Suprapubic skin (tissue), 4 donors: ENCODE measurements at regions not wholly inside any gene's neighbourhood (a gene's known extent, or its start where the extent isn't known, plus 50 kb on each side); places are given as distances from the start of the nearest gene placed in this dataset.

ENCODE experiments used
- DNase-seq, 2 donors: peaks; one replicate each; pipeline ENCODE4 v3.0.0-alpha.2; 2019; ENCODE audit warnings: low spot score in 2 of 2
- H3K27ac ChIP-seq: fragments of 200-600 bp; sonication (generic); one replicate; pipeline ENCODE4 v1.5.1; 2019
- H3K27me3 ChIP-seq: fragments of 200-600 bp; sonication (generic); one replicate; pipeline ENCODE4 v1.5.1; 2019
- H3K36me3 ChIP-seq: fragments of 200-600 bp; sonication (generic); one replicate; pipeline ENCODE4 v1.5.1; 2019
- H3K4me1 ChIP-seq: fragments of 200-600 bp; sonication (generic); one replicate; pipeline ENCODE4 v1.5.1; 2019
- H3K4me3 ChIP-seq: fragments of 200-600 bp; sonication (generic); one replicate; pipeline ENCODE4 v1.5.1; 2019; ENCODE audit warnings: mild to moderate bottlenecking
- H3K9me3 ChIP-seq: fragments of 200-600 bp; sonication (generic); one replicate; pipeline ENCODE4 v1.5.1; 2019
- CTCF ChIP-seq, 2 donors: fragments of 200-600 bp in 1 of 2; fragments of 450-650 bp in 1 of 2; sonication (generic) in 1 of 2; IDR thresholded peaks; one replicate each; pipeline ENCODE4 v1.5.1; 2016 to 2019; ENCODE audit warnings: antibody characterized with exemption in 2 of 2, mild to moderate bottlenecking in 1 of 2, moderate library complexity in 1 of 2
- EP300 ChIP-seq: sonication (generic); formaldehyde crosslinking; IDR thresholded peaks from one replicate; pipeline ENCODE4 v1.6.1; 2017; ENCODE audit warnings: antibody characterized with exemption
- POLR2A ChIP-seq, 2 donors: fragments of 450-650 bp; IDR thresholded peaks; one replicate each; pipeline ENCODE4 v1.6.1; 2017; ENCODE audit warnings: antibody characterized with exemption in 2 of 2, mild to moderate bottlenecking in 2 of 2, moderate library complexity in 2 of 2
- POLR2AphosphoS5 ChIP-seq, 3 donors: sonication (generic); formaldehyde crosslinking; IDR thresholded peaks; one replicate each; pipeline ENCODE4 v1.6.1; 2017; ENCODE audit warnings: antibody characterized with exemption in 3 of 3
- whole genome bisulfite sequencing: methylation state at CpG from one replicate; pipeline ENCODE4 v1.1.5; 2018; 5-methylcytosine and 5-hydroxymethylcytosine counted together

DNA sequence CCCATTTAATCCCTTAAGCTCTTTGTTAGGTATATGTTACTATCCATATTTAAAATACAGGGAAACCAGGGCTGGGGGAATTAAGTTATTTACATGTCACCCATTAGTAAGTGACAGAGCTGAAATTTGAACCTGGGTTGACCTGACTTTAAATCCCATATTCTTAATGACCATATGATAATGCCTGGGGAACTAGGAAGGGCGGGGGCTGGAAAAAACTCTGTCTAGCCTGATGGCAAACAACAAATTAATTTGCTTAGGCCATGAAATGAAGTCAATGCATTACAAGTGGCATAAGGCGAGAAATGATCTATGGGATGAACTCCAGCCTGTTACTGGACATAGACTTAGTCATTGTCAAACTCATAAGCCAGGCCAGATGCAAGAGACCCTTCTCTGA is 325.7 kb upstream of the WWC1 start:
- H3K27me3 ChIP-seq, result no peaks in the 10 kb centered on the region
- H3K4me3 ChIP-seq, result no peak overlapping the region
- no peak for DNase-seq
- H3K36me3 ChIP-seq, result no peaks in the 10 kb centered on the region
- H3K9me3 ChIP-seq, result no peaks in the 10 kb centered on the region
- H3K4me1 ChIP-seq, result no peaks in the 10 kb centered on the region
- 100% methylated on average over 2 of the region's 2 CpGs for WGBS
- no peak overlapping the region for H3K27ac ChIP-seq
- TF ChIP-seq POLR2A (IDR thresholded peaks at IDR 0.05), result no peak
- TF ChIP-seq CTCF (IDR thresholded peaks at IDR 0.05), result no peak
- TF ChIP-seq EP300, result no peak
- TF ChIP-seq POLR2AphosphoS5 (IDR thresholded peaks at IDR 0.05), result no peak

DNA sequence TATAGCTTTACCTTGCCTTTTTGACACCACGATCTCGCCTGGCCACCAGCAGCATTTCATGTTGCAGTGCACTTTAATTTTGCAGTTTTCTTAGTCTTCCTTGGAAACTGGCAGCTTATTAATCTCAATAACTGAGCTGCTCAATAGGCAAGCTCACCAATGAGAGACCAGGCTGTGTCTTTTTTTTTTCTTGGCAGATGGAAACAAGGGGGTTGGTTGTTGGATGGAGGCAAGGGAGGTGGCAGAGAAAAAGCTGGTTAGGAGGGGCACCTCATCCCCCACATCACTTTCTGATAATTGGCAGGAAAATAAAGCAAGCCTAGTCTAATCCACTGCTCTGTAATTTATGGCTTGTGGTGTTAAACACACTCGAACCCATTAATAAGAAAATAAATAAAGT is 324.5 kb upstream of the WWC1 start:
- Histone ChIP-seq H3K36me3 (no peaks in the 10 kb centered on the region), H3K4me1 (no peaks in the 10 kb centered on the region), H3K27me3 (no peaks in the 10 kb centered on the region), H3K27ac (no peak overlapping the region), H3K9me3 (no peaks in the 10 kb centered on the region), H3K4me3 (no peak overlapping the region)
- 61% methylated on average over 3 of the region's 3 CpGs for WGBS
- TF ChIP-seq POLR2A (IDR thresholded peaks at IDR 0.05) (no peak), POLR2AphosphoS5 (IDR thresholded peaks at IDR 0.05) (no peak), EP300 (no peak), CTCF (IDR thresholded peaks at IDR 0.05) (no peak)
- DNase-seq, result no peak

GRCh38 chr5:167967494-167968177 is 323.8 kb upstream of the WWC1 start:
- H3K9me3 ChIP-seq, result no peaks in the 10 kb centered on the region
- no peak overlapping the region for H3K27ac ChIP-seq
- no peaks in the 10 kb centered on the region for H3K27me3 ChIP-seq
- H3K4me1 ChIP-seq, result no peaks in the 10 kb centered on the region
- no peak for DNase-seq
- 29% methylated on average over 7 of the region's 7 CpGs for WGBS
- H3K4me3 ChIP-seq, result no peak overlapping the region
- no peaks in the 10 kb centered on the region for H3K36me3 ChIP-seq
- TF ChIP-seq EP300 (no peak), CTCF (IDR thresholded peaks at IDR 0.05) (no peak), POLR2A (IDR thresholded peaks at IDR 0.05) (no peak), POLR2AphosphoS5 (IDR thresholded peaks at IDR 0.05) (no peak)

GRCh38 chr5:167968837-167969236 is 322.6 kb upstream of the WWC1 start:
- Histone ChIP-seq H3K36me3 (no peaks in the 10 kb centered on the region), H3K4me1 (no peaks in the 10 kb centered on the region), H3K27me3 (no peaks in the 10 kb centered on the region), H3K4me3 (no peak overlapping the region), H3K27ac (no peak overlapping the region), H3K9me3 (no peaks in the 10 kb centered on the region)
- DNase-seq, result no peak
- WGBS, result 72% methylated on average over 4 of the region's 4 CpGs
- TF ChIP-seq POLR2AphosphoS5 (IDR thresholded peaks at IDR 0.05), result no peak
- TF ChIP-seq POLR2A (IDR thresholded peaks at IDR 0.05), result no peak
- no peak for TF ChIP-seq CTCF (IDR thresholded peaks at IDR 0.05)
- no peak for TF ChIP-seq EP300

- Histone ChIP-seq H3K27me3 (no peaks in the 10 kb centered on the region), H3K4me3 (no peak overlapping the region), H3K36me3 (no peaks in the 10 kb centered on the region), H3K9me3 (no peaks in the 10 kb centered on the region), H3K27ac (no peak overlapping the region), H3K4me1 (no peaks in the 10 kb centered on the region)
- 52% methylated on average over 4 of the region's 4 CpGs for WGBS
- no peak for TF ChIP-seq CTCF (IDR thresholded peaks at IDR 0.05)
- TF ChIP-seq POLR2AphosphoS5 (IDR thresholded peaks at IDR 0.05), result no peak
- no peak for TF ChIP-seq POLR2A (IDR thresholded peaks at IDR 0.05)
- no peak for TF ChIP-seq EP300
- DNase-seq, result no peak
Measured at GRCh38 chr5:167969998-167970397, 321.4 kb upstream of the WWC1 start.
